ENCODE measurements at regions not wholly inside any gene's neighbourhood (a gene's known extent, or its start where the extent isn't known, plus 50 kb on each side); places are given as distances from the start of the nearest gene placed in this dataset.
"Not testable (repeated sequence)": the region's sequence is repeated elsewhere in the genome, so short reads cannot be mapped to it uniquely, and the experiment has no call there.

- no peak for DNase-seq
Observed at GRCh38 chr21:18723171-18723570, 319.6 kb upstream of the TMPRSS15 start.

GRCh38 chr21:18725653-18726052 lies 322.1 kb upstream of the TMPRSS15 start:
- DNase-seq = no peak

GRCh38 chr21:18741954-18742353 lies 338.4 kb upstream of the TMPRSS15 start:
- no peak for DNase-seq

- DNase-seq = no peak
Observed at GRCh38 chr21:18743531-18743930, 339.9 kb upstream of the TMPRSS15 start.

GRCh38 chr21:18744840-18745239 lies 341.3 kb upstream of the TMPRSS15 start:
- no peak for DNase-seq

GRCh38 chr21:18752894-18753293 lies 349.3 kb upstream of the TMPRSS15 start:
- DNase-seq = not testable (repeated sequence)

GRCh38 chr21:18756272-18756671 lies 352.7 kb upstream of the TMPRSS15 start:
- DNase-seq = not testable (repeated sequence)

GRCh38 chr21:18759267-18759666 lies 355.7 kb upstream of the TMPRSS15 start:
- no peak for DNase-seq

- no peak for DNase-seq
Observed at GRCh38 chr21:18759751-18760161, 356.2 kb upstream of the TMPRSS15 start.

- no peak for DNase-seq
Observed at GRCh38 chr21:18760247-18760646, 356.7 kb upstream of the TMPRSS15 start.

GRCh38 chr21:18764720-18765119 lies 361.1 kb upstream of the TMPRSS15 start:
- DNase-seq = no peak

GRCh38 chr21:18769599-18769998 lies 366.0 kb upstream of the TMPRSS15 start:
- DNase-seq = no peak

GRCh38 chr21:18771845-18772380 lies 368.3 kb upstream of the TMPRSS15 start:
- no peak for DNase-seq

GRCh38 chr21:18772404-18772803 lies 368.8 kb upstream of the TMPRSS15 start:
- DNase-seq = no peak

- DNase-seq = no peak
Observed at GRCh38 chr21:18772897-18773296, 369.3 kb upstream of the TMPRSS15 start.

- no peak for DNase-seq
Observed at GRCh38 chr21:18776936-18777335, 373.4 kb upstream of the TMPRSS15 start.

GRCh38 chr21:18782721-18783120 lies 379.1 kb upstream of the TMPRSS15 start:
- no peak for DNase-seq

GRCh38 chr21:18801468-18801867 lies 397.9 kb upstream of the TMPRSS15 start:
- DNase-seq = no peak

- DNase-seq = no peak
Observed at GRCh38 chr21:18803624-18804023, 400.0 kb upstream of the TMPRSS15 start.

- DNase-seq = no peak
Observed at GRCh38 chr21:18810136-18810535, 406.6 kb upstream of the TMPRSS15 start.

GRCh38 chr21:18812308-18812707 lies 408.7 kb upstream of the TMPRSS15 start:
- no peak for DNase-seq

GRCh38 chr21:18819507-18819906 lies 415.9 kb upstream of the TMPRSS15 start:
- DNase-seq = no peak

- DNase-seq = no peak
Observed at GRCh38 chr21:18826562-18826961, 423.0 kb upstream of the TMPRSS15 start.

- no peak for DNase-seq
Observed at GRCh38 chr21:18831942-18832676, 428.5 kb upstream of the TMPRSS15 start.

GRCh38 chr21:18832950-18833349 lies 429.4 kb upstream of the TMPRSS15 start:
- no peak for DNase-seq

Measured in GOT3 (cell line).